ENCODE measurements at regions not wholly inside any gene's neighbourhood (a gene's known extent, or its start where the extent isn't known, plus 50 kb on each side); places are given as distances from the start of the nearest gene placed in this dataset.

DNA sequence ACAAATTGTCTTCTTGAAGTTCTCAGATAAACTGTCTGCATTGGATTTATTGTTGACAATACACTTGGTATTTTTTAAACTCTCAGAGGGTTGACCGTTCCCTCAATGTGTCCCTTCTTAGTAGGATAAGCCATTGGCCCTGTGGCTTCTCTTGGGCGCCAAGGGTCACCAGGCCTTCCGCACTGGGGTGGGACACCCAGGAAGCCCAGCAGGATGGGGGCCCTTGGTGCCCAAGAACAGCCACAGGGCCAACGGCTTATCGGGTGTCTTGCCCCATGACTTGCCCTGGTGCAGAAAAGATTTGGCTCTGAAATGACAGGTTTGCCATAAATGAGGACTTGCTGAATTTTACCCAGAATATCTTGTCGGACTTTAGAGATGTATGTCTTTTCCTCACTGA is 375.0 kb downstream of the IRX2 start:
- no peak overlapping the region for H3K4me3 ChIP-seq (ENCODE audit: low read depth, low read length)
- ChIA-PET CTCF (no interaction called here), POLR2A (no interaction called here)
- DNase-seq (ENCODE audit: low read depth), result no peak
- no peaks in the 10 kb centered on the region for H3K27me3 ChIP-seq (ENCODE audit: control insufficient read depth, insufficient read depth, low read length)
- no peaks in the 10 kb centered on the region for H3K36me3 ChIP-seq (ENCODE audit: control insufficient read depth, insufficient read depth, low read length)
- TF ChIP-seq, protein P1, sequence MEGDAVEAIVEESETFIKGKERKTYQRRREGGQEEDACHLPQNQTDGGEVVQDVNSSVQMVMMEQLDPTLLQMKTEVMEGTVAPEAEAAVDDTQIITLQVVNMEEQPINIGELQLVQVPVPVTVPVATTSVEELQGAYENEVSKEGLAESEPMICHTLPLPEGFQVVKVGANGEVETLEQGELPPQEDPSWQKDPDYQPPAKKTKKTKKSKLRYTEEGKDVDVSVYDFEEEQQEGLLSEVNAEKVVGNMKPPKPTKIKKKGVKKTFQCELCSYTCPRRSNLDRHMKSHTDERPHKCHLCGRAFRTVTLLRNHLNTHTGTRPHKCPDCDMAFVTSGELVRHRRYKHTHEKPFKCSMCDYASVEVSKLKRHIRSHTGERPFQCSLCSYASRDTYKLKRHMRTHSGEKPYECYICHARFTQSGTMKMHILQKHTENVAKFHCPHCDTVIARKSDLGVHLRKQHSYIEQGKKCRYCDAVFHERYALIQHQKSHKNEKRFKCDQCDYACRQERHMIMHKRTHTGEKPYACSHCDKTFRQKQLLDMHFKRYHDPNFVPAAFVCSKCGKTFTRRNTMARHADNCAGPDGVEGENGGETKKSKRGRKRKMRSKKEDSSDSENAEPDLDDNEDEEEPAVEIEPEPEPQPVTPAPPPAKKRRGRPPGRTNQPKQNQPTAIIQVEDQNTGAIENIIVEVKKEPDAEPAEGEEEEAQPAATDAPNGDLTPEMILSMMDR (IDR thresholded peaks at IDR 0.05; ENCODE audit: insufficient read depth, low read depth, low read length), result no peak

DNA sequence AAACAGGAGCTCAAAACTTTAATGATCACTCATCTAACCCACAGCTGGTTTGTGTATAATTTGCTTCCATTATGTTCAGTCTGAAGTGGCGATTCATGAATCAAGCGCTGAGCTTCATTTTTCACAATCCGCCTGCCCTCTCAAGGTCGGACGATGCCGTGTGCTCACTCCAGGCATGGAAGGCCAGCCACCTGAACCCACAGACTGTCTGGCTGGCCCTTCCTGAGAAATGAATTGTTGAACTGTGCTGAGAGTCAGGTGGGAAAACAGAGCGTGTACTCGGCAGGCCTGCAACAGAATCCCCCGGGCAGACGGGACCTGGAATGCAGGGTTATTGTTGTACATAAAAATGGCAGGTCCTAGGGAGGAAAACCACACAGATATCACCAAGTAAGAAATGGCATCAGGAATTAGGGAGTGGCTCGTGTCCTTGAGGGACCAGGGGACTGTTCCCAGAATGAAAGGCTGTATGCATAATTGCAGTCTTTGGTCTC is 375.7 kb downstream of the IRX2 start:
- no peaks in the 10 kb centered on the region for H3K36me3 ChIP-seq (ENCODE audit: control insufficient read depth, insufficient read depth, low read length)
- TF ChIP-seq, protein P1 (IDR thresholded peaks at IDR 0.05; ENCODE audit: insufficient read depth, low read depth, low read length), result no peak
- POLR2A ChIA-PET, result no interaction called here
- DNase-seq (ENCODE audit: low read depth), result no peak
- no peaks in the 10 kb centered on the region for H3K27me3 ChIP-seq (ENCODE audit: control insufficient read depth, insufficient read depth, low read length)
- CTCF ChIA-PET, result no interaction called here
- no peak overlapping the region for H3K4me3 ChIP-seq (ENCODE audit: low read depth, low read length)

DNA sequence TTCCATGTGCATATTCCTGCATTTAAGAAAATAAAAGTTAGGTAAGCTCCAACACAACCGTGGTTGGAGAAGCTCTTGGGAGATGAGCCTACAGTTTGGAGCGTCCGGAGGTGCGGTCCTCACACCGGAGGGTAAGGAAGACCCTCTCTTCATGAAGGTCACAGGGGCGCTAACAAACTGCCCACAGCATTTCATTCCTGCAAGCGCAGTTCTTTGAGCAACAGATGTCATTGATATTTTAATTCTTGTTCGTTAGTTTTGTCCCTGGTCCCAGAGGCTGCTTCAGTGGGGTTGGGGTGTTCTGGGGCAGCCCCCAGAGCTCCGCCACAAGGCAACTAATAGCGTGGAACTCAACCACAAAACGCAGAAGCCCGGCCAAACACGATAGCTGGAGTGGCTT is 376.2 kb downstream of the IRX2 start:
- POLR2A ChIA-PET, result no interaction called here
- TF ChIP-seq, protein P1 (IDR thresholded peaks at IDR 0.05; ENCODE audit: insufficient read depth, low read depth, low read length), result no peak
- Histone ChIP-seq H3K36me3 (ENCODE audit: control insufficient read depth, insufficient read depth, low read length) (no peaks in the 10 kb centered on the region), H3K27me3 (ENCODE audit: control insufficient read depth, insufficient read depth, low read length) (no peaks in the 10 kb centered on the region), H3K4me3 (ENCODE audit: low read depth, low read length) (no peak overlapping the region)
- CTCF ChIA-PET, result no interaction called here
- DNase-seq (ENCODE audit: low read depth), result no peak

DNA sequence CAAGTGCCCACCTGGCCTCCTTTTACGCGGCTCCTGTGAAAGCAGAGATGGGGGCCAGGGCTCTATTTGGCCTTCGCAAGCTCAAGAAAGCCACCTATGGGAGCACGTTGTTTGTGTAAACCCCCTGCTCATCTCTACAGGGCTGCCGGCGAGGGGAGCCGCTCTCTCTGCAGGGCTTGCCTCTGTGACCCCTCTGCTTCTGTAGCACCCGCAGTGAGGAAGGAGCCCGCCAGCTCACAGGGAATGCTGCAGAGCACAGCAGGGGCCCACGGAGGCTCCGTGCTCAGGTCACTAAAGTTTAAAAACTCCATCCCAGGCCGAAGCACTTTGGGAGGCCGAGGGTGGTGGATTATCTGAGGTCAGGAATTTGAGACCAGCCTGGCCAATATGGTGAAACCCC is 376.8 kb downstream of the IRX2 start:
- no peaks in the 10 kb centered on the region for H3K27me3 ChIP-seq (ENCODE audit: control insufficient read depth, insufficient read depth, low read length)
- H3K4me3 ChIP-seq (ENCODE audit: low read depth, low read length), result no peak overlapping the region
- CTCF ChIA-PET, result no interaction called here
- POLR2A ChIA-PET, result no interaction called here
- DNase-seq (ENCODE audit: low read depth), result no peak
- H3K36me3 ChIP-seq (ENCODE audit: control insufficient read depth, insufficient read depth, low read length), result no peaks in the 10 kb centered on the region
- TF ChIP-seq, protein P1 (IDR thresholded peaks at IDR 0.05; ENCODE audit: insufficient read depth, low read depth, low read length), result no peak

GRCh38 chr5:2373631-2374030 is 377.8 kb downstream of the IRX2 start:
- Histone ChIP-seq H3K27me3 (ENCODE audit: control insufficient read depth, insufficient read depth, low read length) (no peaks in the 10 kb centered on the region), H3K36me3 (ENCODE audit: control insufficient read depth, insufficient read depth, low read length) (no peaks in the 10 kb centered on the region), H3K4me3 (ENCODE audit: low read depth, low read length) (no peak overlapping the region)
- no peak for DNase-seq (ENCODE audit: low read depth)
- CTCF ChIA-PET, result no interaction called here
- POLR2A ChIA-PET, result no interaction called here
- TF ChIP-seq, protein P1 (IDR thresholded peaks at IDR 0.05; ENCODE audit: insufficient read depth, low read depth, low read length), result no peak

Data from BJ (cell line).